A673 (cell line): ENCODE measurements at regions not wholly inside any gene's neighbourhood (a gene's known extent, or its start where the extent isn't known, plus 50 kb on each side); places are given as distances from the start of the nearest gene placed in this dataset.

ENCODE experiments used
- CTCF ChIP-seq: fragments of 300-800, 200-600 bp; sonication (generic); conservative IDR thresholded peaks from 2 replicates; pipeline ENCODE4 v1.5.1; 2017; ENCODE audit warnings: low read depth, mild to moderate bottlenecking, antibody characterized with exemption, low read length, moderate library complexity, mixed read lengths
- EZH2 ChIP-seq: fragments of 200-600 bp; sonication (generic); IDR thresholded peaks from 2 replicates; pipeline ENCODE4 v1.6.1; 2017; ENCODE audit warnings: borderline replicate concordance, low read depth, mild to moderate bottlenecking, mixed read lengths, antibody characterized with exemption, low read length; ENCODE audit not compliant: poor library complexity, severe bottlenecking

DNA sequence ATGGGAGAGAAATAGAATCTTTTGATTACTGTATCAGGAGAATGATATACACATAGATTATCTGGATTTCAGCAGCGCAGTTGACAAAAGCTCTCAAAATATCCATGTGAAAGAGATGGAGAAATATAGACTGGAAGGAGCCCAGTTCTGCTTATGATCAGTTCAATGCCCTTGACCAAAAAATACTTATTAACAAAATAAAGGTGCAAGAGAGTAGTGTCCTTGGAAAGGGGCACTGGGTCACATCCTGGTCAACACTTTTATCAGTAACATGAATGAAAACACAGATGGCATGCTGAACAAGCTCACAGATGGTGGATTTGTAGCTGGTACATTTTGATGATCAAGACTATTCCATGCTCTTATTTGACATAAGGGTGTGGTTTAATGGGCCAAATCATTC lies 63.9 kb upstream of the PLEKHG1 start:
- TF ChIP-seq CTCF, result no peak
- no peak for TF ChIP-seq EZH2
